GM13976 (cell line): ENCODE measurements at regions not wholly inside any gene's neighbourhood (a gene's known extent, or its start where the extent isn't known, plus 50 kb on each side); places are given as distances from the start of the nearest gene placed in this dataset.

Experiments
- DNase-seq: peaks from one replicate; pipeline ENCODE4 v3.0.0; 2012; ENCODE audit warnings: low spot score
- CTCF ChIP-seq: IDR thresholded peaks from 2 replicates; pipeline ENCODE4 v1.5.1; 2012; ENCODE audit warnings: borderline replicate concordance, mild to moderate bottlenecking; ENCODE audit not compliant: insufficient read depth; ENCODE audit errors: extremely low read depth, missing control alignments, control extremely low read depth
- in situ Hi-C: fragments of 300-500 bp; cut with MboI; formaldehyde crosslinking; loops from one replicate; pipeline ENCODE4 v1.12.0; 2022; ENCODE audit warnings: low sequenced_read_pairs, mixed read lengths, inconsistent platforms; ENCODE audit not compliant: unreplicated experiment

GRCh38 chr22:47783433-47784366 lies 1021.2 kb downstream of the TBC1D22A start:
- in situ Hi-C loops = no loop called here
- no peak for TF ChIP-seq CTCF
- no peak for DNase-seq

- no peak for TF ChIP-seq CTCF
- DNase-seq = no peak
- in situ Hi-C loops = no loop called here
These were observed 1020.1 kb downstream of the TBC1D22A start for GRCh38 chr22:47782328-47783075.

- in situ Hi-C loops = no loop called here
- no peak for DNase-seq
- no peak for TF ChIP-seq CTCF
These were observed 1019.1 kb downstream of the TBC1D22A start for GRCh38 chr22:47781427-47782111.

- DNase-seq = no peak
- in situ Hi-C loops = no loop called here
- no peak for TF ChIP-seq CTCF
These were observed 1018.6 kb downstream of the TBC1D22A start for GRCh38 chr22:47781024-47781423.

- no peak for DNase-seq
- in situ Hi-C loops = no loop called here
- no peak for TF ChIP-seq CTCF
These were observed 1017.9 kb downstream of the TBC1D22A start for GRCh38 chr22:47780281-47780875.

GRCh38 chr22:47779474-47779873 lies 1017.0 kb downstream of the TBC1D22A start:
- no peak for DNase-seq
- in situ Hi-C loops = no loop called here
- TF ChIP-seq CTCF = no peak
